Hematopoietic multipotent progenitor cell treated with erythropoietin and hydrocortisone succinate and interleukin-3 and kit ligand, for 6 days (in vitro differentiated cells): ENCODE measurements at regions not wholly inside any gene's neighbourhood (a gene's known extent, or its start where the extent isn't known, plus 50 kb on each side); places are given as distances from the start of the nearest gene placed in this dataset.
"Not testable (repeated sequence)": the region's sequence is repeated elsewhere in the genome, so short reads cannot be mapped to it uniquely, and the experiment has no call there.

ENCODE experiments used
- DNase-seq: peaks from one replicate; pipeline ENCODE4 v3.0.0-alpha.2; 2015

GRCh38 chr16:26598061-26598460 is 468.7 kb upstream of the C16orf82 start:
- DNase-seq = no peak

- no peak for DNase-seq
Observed at GRCh38 chr16:26598998-26599784, 467.5 kb upstream of the C16orf82 start.

GRCh38 chr16:26599785-26600104 is 467.0 kb upstream of the C16orf82 start:
- no peak for DNase-seq

- no peak for DNase-seq
Observed at GRCh38 chr16:26601335-26601734, 465.4 kb upstream of the C16orf82 start.

- no peak for DNase-seq
Observed at GRCh38 chr16:26605626-26606271, 461.0 kb upstream of the C16orf82 start.

GRCh38 chr16:26606381-26607150 is 460.2 kb upstream of the C16orf82 start:
- no peak for DNase-seq

GRCh38 chr16:26614237-26614841 is 452.4 kb upstream of the C16orf82 start:
- DNase-seq = no peak

GRCh38 chr16:26623442-26623841 is 443.3 kb upstream of the C16orf82 start:
- no peak for DNase-seq

- no peak for DNase-seq
Observed at GRCh38 chr16:26627958-26628357, 438.8 kb upstream of the C16orf82 start.

- DNase-seq = not testable (repeated sequence)
Observed at GRCh38 chr16:26631365-26631764, 435.4 kb upstream of the C16orf82 start.

- no peak for DNase-seq
Observed at GRCh38 chr16:26642047-26642664, 424.6 kb upstream of the C16orf82 start.

GRCh38 chr16:26643519-26643918 is 423.2 kb upstream of the C16orf82 start:
- no peak for DNase-seq

GRCh38 chr16:26644912-26645543 is 421.7 kb upstream of the C16orf82 start:
- no peak for DNase-seq

GRCh38 chr16:26645614-26646013 is 421.1 kb upstream of the C16orf82 start:
- peak; percentile 7 for DNase-seq

GRCh38 chr16:26647870-26648269 is 418.9 kb upstream of the C16orf82 start:
- no peak for DNase-seq

- DNase-seq = no peak
Observed at GRCh38 chr16:26648851-26649250, 417.9 kb upstream of the C16orf82 start.

- no peak for DNase-seq
Observed at GRCh38 chr16:26649381-26650045, 417.2 kb upstream of the C16orf82 start.

GRCh38 chr16:26651464-26651863 is 415.3 kb upstream of the C16orf82 start:
- DNase-seq = no peak

- DNase-seq = no peak
Observed at GRCh38 chr16:26651884-26652283, 414.8 kb upstream of the C16orf82 start.

- no peak for DNase-seq
Observed at GRCh38 chr16:26658486-26658885, 408.2 kb upstream of the C16orf82 start.

GRCh38 chr16:26658915-26659314 is 407.8 kb upstream of the C16orf82 start:
- no peak for DNase-seq

GRCh38 chr16:26664086-26664485 is 402.6 kb upstream of the C16orf82 start:
- no peak for DNase-seq
